ENCODE measurements at regions not wholly inside any gene's neighbourhood (a gene's known extent, or its start where the extent isn't known, plus 50 kb on each side); places are given as distances from the start of the nearest gene placed in this dataset.

- CTCF ChIA-PET: interaction anchor here (1.2 to 1.8 kb wide), 4 partner anchors 8 to 15 kb away, joined by 3 to 5 read pairs (median 4); no protein-coding TSS in a partner anchor
- Histone ChIP-seq H3K4me3 (ENCODE audit: low read depth in 2 of 2, low read length in 1 of 2) (no peak overlapping the region), H3K27me3 (ENCODE audit: insufficient read depth) (no peaks in the 10 kb centered on the region), H3K9me3 (no peaks in the 10 kb centered on the region), H3K4me2 (no peak overlapping the region), H3K79me2 (ENCODE audit: insufficient read depth) (no peaks in the 10 kb centered on the region), H3K4me1 (ENCODE audit: control insufficient read depth in 1 of 2, insufficient read depth in 2 of 2, low read depth in 1 of 2, low read length in 1 of 2) (no peaks in the 10 kb centered on the region), H2AFZ (ENCODE audit: low read depth) (no peak overlapping the region), H3K36me3 (replicated peaks in 1 of 2; ENCODE audit: control insufficient read depth in 1 of 2, insufficient read depth in 2 of 2, low read length in 1 of 2) (no peaks in the 10 kb centered on the region), H4K20me1 (ENCODE audit: insufficient read depth) (no peaks in the 10 kb centered on the region), H3F3A (replicated peaks; ENCODE audit: insufficient read depth) (no peaks in the 10 kb centered on the region), H3K9ac (no peak overlapping the region), H3K27ac (ENCODE audit: low read depth in 2 of 2, low read length in 1 of 2) (no peak overlapping the region), H3K9me2 (no peaks in the 10 kb centered on the region)
- no peak for DNase-seq
- no peak for TF ChIP-seq RAD21 (IDR thresholded peaks at IDR 0.05; ENCODE audit: low read length)
- no peak for TF ChIP-seq TAF1 (IDR thresholded peaks at IDR 0.05; ENCODE audit: borderline replicate concordance, low read depth, low read length)
- TF ChIP-seq NRF1 (IDR thresholded peaks at IDR 0.05; ENCODE audit: low read depth, low read length): no peak
- TF ChIP-seq ZBTB33 (IDR thresholded peaks at IDR 0.05; ENCODE audit: borderline replicate concordance, low read depth): no peak
- TF ChIP-seq EZH2phosphoT487 (IDR thresholded peaks at IDR 0.05; ENCODE audit: borderline replicate concordance, low read depth): no peak
- TF ChIP-seq MAX (IDR thresholded peaks at IDR 0.05; ENCODE audit: low read depth): no peak
- no peak for TF ChIP-seq POLR2AphosphoS5 (IDR thresholded peaks at IDR 0.05; ENCODE audit: low read depth, low read length)
- WGBS (ENCODE audit: low lambda C conversion rate): 72% methylated on average over 1 of the region's 1 CpG
- POLR2A ChIA-PET: no interaction called here
Measured at GRCh38 chr7:17638727-17639126, 301.6 kb downstream of the SNX13 start.

GRCh38 chr7:17640730-17641377 lies 299.4 kb downstream of the SNX13 start:
- TF ChIP-seq EZH2phosphoT487 (IDR thresholded peaks at IDR 0.05; ENCODE audit: borderline replicate concordance, low read depth) (no peak), CTCF (IDR thresholded peaks at IDR 0.05) (peak; percentile 88), IRF3 (IDR thresholded peaks at IDR 0.05; ENCODE audit: low read depth, low read length) (no peak), RAD21 (IDR thresholded peaks at IDR 0.05; ENCODE audit: low read length) (peak; percentile 45), ZBTB33 (IDR thresholded peaks at IDR 0.05; ENCODE audit: borderline replicate concordance, low read depth) (no peak), TAF1 (IDR thresholded peaks at IDR 0.05; ENCODE audit: borderline replicate concordance, low read depth, low read length) (no peak)
- H3K27me3 ChIP-seq (ENCODE audit: insufficient read depth): no peaks in the 10 kb centered on the region
- ChIA-PET CTCF (interaction anchor here (0.6 to 2.2 kb wide), 16 partner anchors 9 to 683 kb away, joined by 3 to 11 read pairs (median 4); no protein-coding TSS in a partner anchor), POLR2A (no interaction called here)
- no peaks in the 10 kb centered on the region for H3K9me3 ChIP-seq
- no peaks in the 10 kb centered on the region for H3K79me2 ChIP-seq (ENCODE audit: insufficient read depth)
- no peak overlapping the region; a peak in 1 of 4 replicates for H3K4me3 ChIP-seq (ENCODE audit: low read depth in 2 of 2, low read length in 1 of 2)
- H3K4me1 ChIP-seq (ENCODE audit: control insufficient read depth in 1 of 2, insufficient read depth in 2 of 2, low read depth in 1 of 2, low read length in 1 of 2): no peaks in the 10 kb centered on the region
- WGBS (ENCODE audit: low lambda C conversion rate): 22% methylated on average over 4 of the region's 4 CpGs
- H2AFZ ChIP-seq (ENCODE audit: low read depth): no peak overlapping the region
- no peaks in the 10 kb centered on the region for H3K9me2 ChIP-seq
- peak; percentile 34 for DNase-seq
- no peak overlapping the region for H3K27ac ChIP-seq (ENCODE audit: low read depth in 2 of 2, low read length in 1 of 2)
- H3K9ac ChIP-seq: no peak overlapping the region
- H3F3A ChIP-seq (replicated peaks; ENCODE audit: insufficient read depth): no peaks in the 10 kb centered on the region
- no peaks in the 10 kb centered on the region for H3K36me3 ChIP-seq (replicated peaks in 1 of 2; ENCODE audit: control insufficient read depth in 1 of 2, insufficient read depth in 2 of 2, low read length in 1 of 2)
- no peak overlapping the region for H3K4me2 ChIP-seq
- no peaks in the 10 kb centered on the region for H4K20me1 ChIP-seq (ENCODE audit: insufficient read depth)

Data from SK-N-SH (cell line).